Fibroblast of villous mesenchyme (primary cell): ENCODE measurements at regions not wholly inside any gene's neighbourhood (a gene's known extent, or its start where the extent isn't known, plus 50 kb on each side); places are given as distances from the start of the nearest gene placed in this dataset.

Experiments
- DNase-seq: peaks from one replicate; pipeline ENCODE4 v3.0.0-alpha.2; 2010; ENCODE audit warnings: low read depth
- H3K4me3 ChIP-seq: 2 replicates; pipeline ENCODE4 v1.5.1; 2011; ENCODE audit warnings: low read depth, mild to moderate bottlenecking, low read length
- CTCF ChIP-seq: IDR thresholded peaks from 2 replicates; pipeline ENCODE4 v1.5.1; 2012; ENCODE audit warnings: low read depth, mild to moderate bottlenecking, low read length; ENCODE audit not compliant: insufficient read depth

GRCh38 chr2:136381722-136382633, 264.0 kb upstream of the CXCR4 start:
- no peak for TF ChIP-seq CTCF
- H3K4me3 ChIP-seq, result no peak overlapping the region
- no peak for DNase-seq

GRCh38 chr2:136381245-136381644, 263.3 kb upstream of the CXCR4 start:
- no peak for TF ChIP-seq CTCF
- DNase-seq, result no peak
- H3K4me3 ChIP-seq, result no peak overlapping the region

DNA sequence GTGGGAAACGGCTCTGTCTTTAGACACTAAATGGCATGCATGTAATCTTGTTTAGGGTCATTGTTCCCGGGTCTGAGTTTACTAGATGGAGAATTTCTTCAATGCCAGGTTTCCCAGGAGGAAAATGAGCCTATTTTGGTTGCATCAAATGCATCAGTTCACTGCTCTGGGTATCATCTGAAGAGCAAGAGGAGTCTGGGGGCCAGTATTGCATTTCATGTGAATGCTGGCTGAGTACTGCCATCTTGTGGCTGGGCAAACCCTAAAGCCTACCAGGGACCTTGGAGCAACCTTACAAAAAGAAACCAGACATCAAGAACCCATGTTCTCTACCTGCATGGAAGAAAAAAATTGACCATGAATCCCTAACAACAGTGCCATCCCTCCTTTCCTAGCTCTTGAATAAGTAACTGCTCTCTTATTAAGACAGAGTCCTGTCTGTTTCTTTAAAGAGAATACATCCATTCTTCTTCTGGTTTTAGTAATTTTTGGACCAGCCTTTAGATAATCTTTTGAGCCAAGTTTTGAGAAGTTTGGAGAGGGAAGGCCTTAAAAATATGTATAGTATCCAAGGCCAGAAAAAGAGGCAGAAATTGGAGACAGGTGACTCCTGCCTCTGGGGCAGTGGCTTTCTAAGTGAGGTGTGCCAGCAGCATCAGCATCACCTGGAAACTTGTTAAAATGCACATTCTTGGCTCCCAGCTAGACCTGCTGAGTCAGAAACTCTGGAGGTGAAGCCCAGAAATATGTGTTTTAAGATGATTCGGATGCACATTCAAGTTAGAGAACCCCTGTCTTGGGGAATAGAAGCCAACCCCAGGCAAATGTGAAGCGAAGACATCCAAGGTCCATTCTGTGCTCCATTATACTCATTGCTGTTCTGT, 261.0 kb upstream of the CXCR4 start:
- no peak overlapping the region for H3K4me3 ChIP-seq
- peak; percentile 47 for DNase-seq
- peak; percentile 66 for TF ChIP-seq CTCF

DNA sequence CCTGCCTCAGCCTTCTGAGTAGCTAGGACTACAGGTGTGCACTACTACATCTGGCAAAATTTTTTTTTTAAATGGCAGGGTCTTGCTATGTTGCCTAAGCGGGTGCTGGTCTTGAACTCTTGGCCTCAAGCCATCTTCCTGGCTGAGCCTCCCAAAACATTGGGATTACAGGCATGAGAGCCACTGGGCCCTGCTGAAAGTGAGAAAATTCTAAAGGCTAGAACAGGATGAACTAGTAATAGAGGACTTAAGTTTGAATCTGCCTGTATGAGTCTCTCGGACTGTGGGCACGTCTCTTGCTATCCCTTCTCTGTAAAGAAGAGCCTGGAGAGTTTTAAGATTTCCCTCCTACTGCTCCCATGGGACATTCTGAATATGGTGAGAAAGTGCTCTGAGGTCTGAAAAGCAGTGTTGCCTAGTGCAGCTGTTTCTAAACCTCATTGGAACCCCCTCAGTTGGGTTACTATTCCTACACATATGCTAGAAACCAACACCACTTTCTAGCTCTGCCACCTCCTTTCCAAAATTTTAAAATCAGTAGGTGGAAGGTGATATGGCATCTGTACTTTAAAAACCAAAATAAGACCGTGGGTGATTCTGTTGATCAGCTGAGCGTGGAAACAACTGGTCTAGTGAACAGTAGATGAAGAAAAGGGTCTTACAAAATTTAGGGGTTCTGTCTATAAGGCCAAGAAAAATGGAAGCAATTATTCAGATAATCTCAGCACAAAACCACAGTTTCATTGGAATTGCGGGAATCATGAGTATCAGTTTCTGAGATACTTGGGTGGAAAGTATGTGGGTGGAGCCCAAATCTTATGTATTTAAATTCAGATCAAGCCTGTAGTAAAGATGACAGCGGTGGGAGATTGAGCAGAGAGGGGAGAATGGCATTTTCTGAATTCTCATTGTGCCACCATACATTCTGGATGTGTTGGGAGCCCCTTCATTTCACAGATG, 259.8 kb upstream of the CXCR4 start:
- no peak for DNase-seq
- no peak for TF ChIP-seq CTCF
- no peak overlapping the region for H3K4me3 ChIP-seq

DNA sequence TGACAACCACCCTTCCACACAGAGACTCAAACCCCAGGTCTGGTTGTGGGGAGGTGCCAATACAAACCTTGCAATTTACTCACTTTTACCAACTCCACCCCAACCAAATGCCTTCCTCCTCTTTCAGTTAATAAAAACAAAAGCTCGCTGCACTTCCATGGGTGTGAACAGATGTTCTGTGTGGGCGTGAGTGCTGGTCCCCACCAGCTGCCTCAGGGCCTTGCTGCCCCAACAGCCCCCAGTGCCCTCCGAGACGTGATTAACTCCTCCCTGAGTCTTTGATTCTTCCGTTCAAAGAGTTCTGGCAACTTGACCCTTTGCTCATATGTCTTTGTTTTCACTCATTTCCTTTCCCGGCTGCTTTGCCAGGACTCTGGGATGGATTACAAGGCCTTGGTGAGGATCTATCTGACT, 258.9 kb upstream of the CXCR4 start:
- TF ChIP-seq CTCF, result no peak
- no peak for DNase-seq

GRCh38 chr2:136376211-136376610, 258.3 kb upstream of the CXCR4 start:
- TF ChIP-seq CTCF, result no peak
- no peak for DNase-seq
- H3K4me3 ChIP-seq, result no peak overlapping the region

More for the DNA sequence above, 258.9 kb upstream of the CXCR4 start:
- no peak overlapping the region for H3K4me3 ChIP-seq
